Mammary epithelial cell (primary cell): ENCODE measurements at regions not wholly inside any gene's neighbourhood (a gene's known extent, or its start where the extent isn't known, plus 50 kb on each side); places are given as distances from the start of the nearest gene placed in this dataset.

Experiments
- CTCF ChIP-seq, 2 donors: IDR thresholded peaks in 1 of 2; conservative IDR thresholded peaks in 1 of 2; 2 replicates each; pipeline ENCODE4 v1.5.1; 2011 to 2012; ENCODE audit warnings: inconsistent platforms in 2 of 2, low read length in 2 of 2, mild to moderate bottlenecking in 2 of 2, control low read depth in 1 of 2, low read depth in 1 of 2; ENCODE audit not compliant: insufficient read depth in 1 of 2; ENCODE audit errors: extremely low read depth in 1 of 2
- EZH2 ChIP-seq: IDR thresholded peaks from 2 replicates; pipeline ENCODE4 v1.6.1; 2012; ENCODE audit warnings: low read length, inconsistent platforms, borderline replicate concordance

DNA sequence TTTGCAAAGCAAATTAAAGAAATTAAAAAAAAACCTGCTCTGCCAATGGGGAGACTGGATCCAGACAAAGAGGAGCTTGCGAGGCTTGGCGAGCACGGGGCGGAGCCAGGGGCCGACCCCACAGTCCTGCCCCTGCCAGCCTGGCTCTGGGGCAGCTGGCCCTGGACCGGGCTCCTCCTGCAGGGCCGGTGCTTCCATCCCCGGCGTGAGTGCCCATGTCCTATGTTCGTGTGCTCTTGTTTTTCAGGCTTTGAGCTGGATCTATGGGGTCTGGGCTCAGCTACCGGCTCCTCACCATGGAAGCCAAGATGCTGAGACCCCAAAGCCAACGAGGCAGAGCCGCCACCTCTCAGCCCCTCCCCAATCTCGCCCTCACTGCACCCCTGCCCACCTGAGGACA, 176.8 kb downstream of the KIF26A start:
- TF ChIP-seq CTCF (conservative IDR thresholded peaks at IDR 0.05 in 1 of 2, IDR thresholded peaks at IDR 0.05 in 1 of 2; ENCODE audit: extremely low read depth in 1 of 2, insufficient read depth in 1 of 2, low read depth in 1 of 2, low read length in 2 of 2): no peak
- TF ChIP-seq EZH2: no peak
